Epidermal melanocyte (primary cell): ENCODE measurements at regions not wholly inside any gene's neighbourhood (a gene's known extent, or its start where the extent isn't known, plus 50 kb on each side); places are given as distances from the start of the nearest gene placed in this dataset.

Experiments
- DNase-seq: peaks from one replicate; pipeline ENCODE4 v3.0.0; 2011; ENCODE audit warnings: low spot score; ENCODE audit not compliant: insufficient read length

GRCh38 chr7:88437132-88437531 is 130.4 kb upstream of the STEAP4 start:
- DNase-seq, result no peak

DNA sequence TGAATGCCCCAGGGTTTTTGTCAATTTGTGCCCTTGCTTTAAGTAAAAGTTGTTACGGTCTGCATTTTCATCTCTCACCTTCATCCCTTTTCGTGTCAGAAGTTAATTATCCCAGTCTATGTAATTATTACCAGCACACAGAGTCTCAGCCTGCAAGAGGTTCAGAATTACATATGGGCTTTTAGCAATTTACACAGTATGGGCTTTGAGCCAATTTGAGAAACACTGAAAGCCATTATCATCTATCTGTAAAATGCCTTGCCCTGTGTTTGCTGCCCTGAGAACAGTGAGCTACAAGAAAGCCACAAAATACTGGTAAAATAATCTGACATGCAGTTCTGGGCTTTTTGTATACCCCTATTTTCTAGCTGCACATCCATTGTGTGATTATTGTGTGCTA is 125.6 kb upstream of the STEAP4 start:
- peak; percentile 46 for DNase-seq

GRCh38 chr7:88431882-88432281 is 125.2 kb upstream of the STEAP4 start:
- no peak for DNase-seq

GRCh38 chr7:88429382-88429781 is 122.7 kb upstream of the STEAP4 start:
- DNase-seq, result no peak

DNA sequence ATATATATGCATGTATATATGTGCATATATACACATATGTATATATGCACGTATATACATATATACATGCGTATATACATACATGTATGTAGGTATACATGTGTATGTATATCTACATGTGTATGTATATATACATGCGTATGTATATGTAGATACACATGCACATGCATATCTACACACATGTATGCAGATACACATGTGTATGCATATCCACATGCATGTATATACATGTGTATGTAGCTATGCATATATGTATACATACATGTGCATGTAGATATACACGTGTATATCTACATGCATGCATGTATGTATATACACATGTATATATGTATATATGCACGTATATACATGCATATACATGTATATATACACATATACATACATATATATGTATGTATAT is 95.8 kb upstream of the STEAP4 start:
- DNase-seq, result no peak

GRCh38 chr7:88401009-88401623 is 94.4 kb upstream of the STEAP4 start:
- no peak for DNase-seq

DNA sequence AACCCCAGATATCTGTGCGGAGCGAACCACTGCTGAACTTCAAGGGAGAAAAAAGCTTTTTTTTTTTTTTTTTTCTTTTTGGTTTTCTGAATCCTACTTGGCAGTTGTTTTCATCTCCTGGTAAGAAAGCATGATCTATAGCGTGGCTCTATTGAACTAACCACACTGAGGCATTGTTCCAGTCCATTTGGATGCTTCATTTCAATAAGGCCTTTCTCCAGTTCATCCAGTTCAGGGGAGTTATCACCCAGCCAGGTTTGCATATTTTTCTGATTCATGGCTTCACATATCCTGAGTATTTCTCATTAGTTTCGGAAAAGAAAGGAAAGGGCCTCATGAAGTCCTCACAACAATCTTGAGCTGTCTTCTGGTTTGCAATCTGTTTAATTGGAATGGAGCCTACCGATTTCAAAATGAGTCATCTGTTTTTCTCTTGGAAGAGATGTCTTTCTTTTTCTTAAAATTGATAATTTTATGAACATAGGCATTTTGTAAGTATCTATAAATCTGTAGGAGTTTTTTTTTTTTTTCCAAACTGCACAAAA is 93.1 kb upstream of the STEAP4 start:
- no peak for DNase-seq

DNA sequence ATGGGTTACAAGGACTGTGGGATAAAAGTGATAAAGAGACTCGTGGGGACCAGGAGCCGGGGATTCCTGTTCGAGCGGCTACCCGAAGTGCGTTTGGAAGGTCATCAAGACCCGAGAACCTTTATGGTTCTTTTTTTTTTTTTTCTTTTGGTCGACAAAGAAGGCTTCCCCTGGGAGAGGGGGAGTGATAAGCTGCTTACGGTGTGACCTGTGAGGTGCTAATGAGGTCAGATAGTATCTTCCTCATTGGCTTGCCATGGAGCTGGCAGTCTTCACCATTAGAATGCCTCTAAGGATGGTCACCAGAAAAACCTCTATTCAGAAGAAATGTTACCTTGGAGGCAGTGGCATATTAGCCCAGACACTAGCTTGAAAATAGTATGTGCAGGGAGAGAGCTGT is 92.3 kb upstream of the STEAP4 start:
- DNase-seq, result no peak

DNA sequence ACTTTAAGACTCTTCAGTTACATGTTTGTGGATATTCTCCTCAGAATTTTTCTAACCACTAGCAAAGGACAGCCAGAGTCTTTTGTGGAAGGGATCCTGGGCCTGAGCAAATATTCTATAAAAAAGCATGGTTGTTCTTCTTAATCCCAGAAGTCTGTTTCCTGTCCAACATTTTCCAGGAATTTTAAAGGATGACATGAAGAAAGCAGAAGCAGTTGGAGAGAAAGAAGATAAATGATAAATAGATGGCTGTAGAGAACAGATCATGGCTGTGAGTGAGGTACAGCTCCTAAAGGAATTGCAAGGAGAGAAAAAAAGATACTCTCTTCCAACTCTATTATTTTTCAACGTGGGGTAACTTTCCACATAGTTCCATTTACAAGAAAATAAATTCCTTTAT is 91.8 kb upstream of the STEAP4 start:
- no peak for DNase-seq

DNA sequence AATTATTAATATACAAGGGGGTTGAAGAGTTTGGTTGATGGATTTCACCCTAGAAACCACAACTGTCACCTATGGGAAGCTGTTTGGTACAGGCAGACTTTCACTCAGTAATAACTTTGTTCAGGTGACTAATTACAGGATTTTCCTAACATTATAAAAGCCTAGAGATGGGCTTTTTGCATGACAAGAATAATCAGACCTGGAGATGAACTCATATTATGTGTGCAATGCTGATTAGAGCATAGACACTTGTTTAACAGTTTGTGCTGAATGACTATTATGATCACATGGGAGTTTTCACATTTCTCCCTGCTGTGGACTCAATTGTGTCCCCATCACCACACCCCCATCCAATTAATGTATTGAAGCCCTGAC is 90.2 kb upstream of the STEAP4 start:
- no peak for DNase-seq

GRCh38 chr7:88396295-88396947 is 89.7 kb upstream of the STEAP4 start:
- DNase-seq, result no peak

GRCh38 chr7:88395715-88396114 is 89.0 kb upstream of the STEAP4 start:
- DNase-seq, result no peak

- DNase-seq, result no peak
Observed at GRCh38 chr7:88391247-88391646, 84.6 kb upstream of the STEAP4 start.

DNA sequence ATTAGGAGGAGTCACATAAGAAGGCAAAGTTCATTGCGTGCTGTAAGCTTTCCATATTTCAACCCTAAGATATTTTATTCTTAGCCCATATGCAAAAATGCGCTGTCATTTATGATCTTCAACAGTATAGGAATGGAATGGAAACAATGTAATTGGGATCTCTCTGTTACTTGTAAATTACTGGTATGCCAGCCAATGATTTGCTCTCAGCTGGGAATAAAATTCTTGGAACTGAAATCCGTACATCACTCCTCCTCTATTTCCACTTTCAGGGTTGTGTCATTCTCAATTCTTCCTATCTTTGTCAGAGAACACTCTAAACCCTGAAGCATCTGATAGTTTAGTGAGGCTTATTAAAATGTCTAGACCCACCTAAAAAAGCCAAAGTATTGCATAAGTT is 80.7 kb upstream of the STEAP4 start:
- DNase-seq, result no peak

DNA sequence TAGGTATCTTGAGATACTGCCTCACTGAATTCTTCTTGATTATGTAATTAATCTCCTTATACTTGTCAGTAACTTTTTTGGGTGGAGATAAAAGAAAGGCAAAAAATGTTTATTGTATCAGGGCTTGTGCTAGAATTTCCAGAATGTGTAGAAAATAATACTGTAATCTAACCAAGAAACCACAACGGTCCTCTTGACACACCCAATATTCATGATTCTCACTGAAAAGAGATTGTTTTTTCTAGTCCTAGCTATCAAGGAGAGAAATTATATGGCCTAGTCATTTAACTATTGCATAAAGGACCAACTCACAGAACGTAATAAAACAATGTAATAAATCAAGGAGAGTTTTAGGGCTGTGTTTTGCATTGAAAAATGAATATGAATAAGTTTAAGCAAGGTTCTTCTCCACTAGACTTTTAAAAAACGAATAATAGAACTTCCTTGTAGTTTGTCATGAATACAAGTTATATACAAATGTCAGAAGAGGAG is 80.0 kb upstream of the STEAP4 start:
- no peak for DNase-seq

- no peak for DNase-seq
Observed at GRCh38 chr7:88377434-88377833, 70.7 kb upstream of the STEAP4 start.

GRCh38 chr7:88368686-88369085 is 62.0 kb upstream of the STEAP4 start:
- no peak for DNase-seq

DNA sequence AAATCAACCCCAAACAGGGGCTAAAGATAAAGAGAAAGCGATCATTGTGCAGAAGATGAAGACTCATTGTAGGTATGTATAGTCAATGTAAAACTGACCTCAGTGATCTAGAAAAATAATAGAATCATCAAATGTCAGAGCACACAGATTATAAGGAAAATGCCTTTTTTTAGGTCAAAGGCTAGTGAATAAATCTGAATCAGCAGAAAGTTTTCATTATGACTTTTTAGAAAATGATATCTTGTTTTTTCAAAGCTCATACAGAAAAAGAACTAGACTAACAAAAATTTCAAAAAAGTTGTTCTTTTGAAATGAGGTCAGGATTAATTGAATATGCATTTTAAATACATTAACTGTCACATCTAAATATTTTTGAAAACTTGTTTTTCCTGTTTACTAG is 60.2 kb upstream of the STEAP4 start:
- DNase-seq, result no peak

- DNase-seq, result no peak
Observed at GRCh38 chr7:88363869-88364268, 57.2 kb upstream of the STEAP4 start.

DNA sequence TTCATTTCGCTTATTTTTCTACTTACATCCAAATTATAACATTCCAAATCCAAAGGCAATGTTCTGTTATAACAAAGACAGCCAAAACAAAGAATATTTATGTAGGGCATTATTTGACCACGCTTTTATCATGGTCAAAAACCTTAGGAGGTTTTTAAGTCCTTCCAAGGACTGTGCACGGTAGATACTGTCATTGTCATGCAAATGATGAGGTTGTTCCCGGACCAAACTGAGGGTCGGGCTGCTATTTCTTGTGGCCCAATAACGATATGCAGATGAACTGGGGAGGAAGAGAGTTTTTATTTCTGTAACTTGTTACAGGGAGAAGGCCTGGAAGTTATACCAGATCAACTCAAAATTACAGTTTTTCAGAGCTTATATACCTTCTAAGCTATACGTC is 56.6 kb upstream of the STEAP4 start:
- DNase-seq, result no peak

DNA sequence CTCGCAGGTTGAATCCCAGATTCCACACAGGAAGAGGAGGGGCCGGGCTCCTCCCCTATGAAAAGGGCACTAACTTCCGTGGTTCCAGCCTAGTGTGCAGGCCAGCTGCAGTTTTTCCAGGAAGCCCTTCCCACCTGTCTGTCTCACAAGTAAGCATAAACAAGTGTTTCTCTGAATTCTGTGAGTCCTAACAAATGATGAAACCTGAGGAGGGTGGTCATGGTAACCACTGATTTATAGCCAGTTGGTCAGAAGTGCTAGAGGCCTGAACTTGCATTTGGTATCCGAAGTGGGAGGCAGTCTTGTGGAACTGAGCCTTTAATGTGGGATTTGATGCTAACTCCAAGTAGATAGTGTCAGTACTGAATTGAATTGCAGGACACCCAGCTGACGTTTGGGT is 54.7 kb upstream of the STEAP4 start:
- no peak for DNase-seq

- no peak for DNase-seq
Observed at GRCh38 chr7:88358881-88359280, 52.2 kb upstream of the STEAP4 start.

GRCh38 chr7:88358526-88358838 is 51.8 kb upstream of the STEAP4 start:
- DNase-seq, result no peak
